ENCODE measurements at regions not wholly inside any gene's neighbourhood (a gene's known extent, or its start where the extent isn't known, plus 50 kb on each side); places are given as distances from the start of the nearest gene placed in this dataset.

DNA sequence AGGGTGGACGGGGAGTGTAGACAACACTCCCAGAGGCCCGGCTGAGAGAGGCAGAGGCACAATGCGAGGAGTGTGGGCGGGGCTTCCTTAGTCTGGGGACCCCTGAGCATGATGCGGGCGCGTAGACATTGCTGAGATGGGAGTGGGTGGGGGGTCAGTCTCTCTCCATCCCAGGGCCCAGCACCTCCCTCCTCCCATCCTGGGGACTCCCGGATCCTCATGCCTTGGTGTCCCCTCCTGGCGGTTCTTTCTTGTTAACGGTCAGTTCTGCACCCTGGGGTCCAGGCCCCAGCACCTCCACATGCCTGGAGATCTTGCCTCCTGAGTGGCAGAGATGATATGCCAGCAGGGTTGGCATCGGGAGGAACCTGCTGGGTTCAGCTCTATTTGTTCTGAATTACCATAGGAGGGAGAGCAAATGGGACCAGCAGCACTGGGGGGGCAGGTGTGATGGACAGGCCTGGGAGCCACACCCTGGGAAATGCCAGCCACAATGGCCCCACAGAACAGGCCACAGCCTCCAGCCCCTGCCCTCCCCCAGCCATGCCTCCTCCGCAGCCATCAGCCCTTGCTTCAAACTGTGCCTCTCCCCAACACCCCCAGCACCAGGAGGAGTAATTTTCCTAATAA lies 55.7 kb downstream of the RTL6 start:
- DNase-seq (ENCODE audit: low spot score): no peak

DNA sequence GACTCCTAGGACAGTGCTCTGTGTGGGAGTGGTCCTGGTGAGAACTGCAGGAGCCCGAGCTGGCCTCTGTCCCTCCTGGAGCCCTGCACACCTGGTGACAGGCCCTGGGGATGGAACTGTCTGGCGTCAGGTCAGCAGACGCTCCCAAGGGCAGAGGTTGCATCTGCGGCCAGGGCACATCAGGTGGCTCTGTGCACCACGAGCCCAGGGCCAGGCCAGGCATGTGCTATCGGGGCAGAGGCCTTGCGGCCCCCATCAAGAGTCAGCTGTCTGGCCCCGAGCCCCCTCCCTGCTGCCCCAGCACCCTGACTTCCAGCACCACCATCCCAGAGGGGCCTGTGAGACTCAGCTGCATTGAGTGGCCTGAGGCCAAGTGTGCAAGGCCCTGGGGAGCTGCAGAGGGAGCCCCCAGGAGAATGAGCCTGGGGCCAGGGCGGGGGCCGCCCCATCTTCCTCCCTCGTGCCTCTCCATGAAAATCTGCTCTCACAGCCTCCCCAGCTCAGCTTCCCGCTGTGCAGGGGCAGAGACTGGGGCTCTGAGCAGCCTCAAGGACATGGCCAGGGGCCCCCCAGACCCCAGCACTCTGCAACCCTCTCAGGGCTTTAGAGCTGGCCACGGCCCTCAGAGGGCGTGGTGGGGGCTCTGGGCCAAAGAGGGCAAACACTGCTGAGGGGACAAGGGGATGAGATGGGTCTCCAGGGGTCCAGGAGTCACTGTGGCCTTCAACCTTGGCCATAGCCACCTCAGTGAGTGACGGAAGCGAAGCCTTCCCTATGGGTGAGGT lies 56.4 kb downstream of the RTL6 start:
- no peak for DNase-seq (ENCODE audit: low spot score)

DNA sequence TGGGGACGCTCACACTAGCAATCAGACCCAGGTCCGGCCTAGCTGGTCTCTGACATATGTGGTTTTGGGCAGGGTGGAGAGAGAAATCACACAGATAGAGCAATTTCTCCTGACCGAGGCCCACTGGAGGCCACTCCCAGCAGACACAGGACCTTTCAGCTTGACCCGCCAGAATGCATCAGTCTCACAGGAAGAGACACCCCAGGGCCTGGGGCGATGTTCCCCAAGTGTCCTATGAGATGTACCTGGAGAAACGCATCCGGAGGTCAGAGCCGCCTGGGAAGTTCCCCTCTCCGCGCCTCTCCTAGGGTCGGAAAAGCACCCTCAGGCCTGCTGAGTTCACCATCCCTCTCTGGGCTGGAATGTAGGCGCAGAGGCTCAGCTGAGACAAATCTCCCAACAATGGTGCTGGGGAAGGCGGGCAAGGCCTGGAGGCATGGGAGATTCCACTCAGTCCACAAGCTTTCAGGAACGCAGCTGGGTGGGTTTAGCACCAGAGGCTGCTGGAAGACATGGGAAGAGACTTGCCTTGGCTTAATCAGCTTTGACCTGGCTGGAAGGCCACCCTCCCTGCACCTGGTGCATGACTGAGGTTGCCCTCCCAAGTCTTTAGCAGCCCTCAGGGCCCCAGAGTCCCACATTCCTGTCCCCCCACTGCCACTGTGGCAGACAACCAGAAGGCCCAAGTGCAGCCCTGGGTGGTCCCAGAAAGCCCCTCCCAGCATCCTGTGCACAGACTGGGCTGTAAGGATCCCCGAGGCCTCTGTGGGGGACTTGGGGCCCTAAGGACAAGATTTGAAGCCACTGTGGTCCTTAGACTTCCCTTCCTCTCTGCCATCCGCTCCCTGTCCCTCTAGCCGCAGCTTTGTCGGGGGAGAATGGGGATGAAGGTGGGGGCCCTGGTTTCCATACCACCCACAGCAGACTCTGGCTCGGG lies 57.5 kb downstream of the RTL6 start:
- DNase-seq (ENCODE audit: low spot score): no peak

DNA sequence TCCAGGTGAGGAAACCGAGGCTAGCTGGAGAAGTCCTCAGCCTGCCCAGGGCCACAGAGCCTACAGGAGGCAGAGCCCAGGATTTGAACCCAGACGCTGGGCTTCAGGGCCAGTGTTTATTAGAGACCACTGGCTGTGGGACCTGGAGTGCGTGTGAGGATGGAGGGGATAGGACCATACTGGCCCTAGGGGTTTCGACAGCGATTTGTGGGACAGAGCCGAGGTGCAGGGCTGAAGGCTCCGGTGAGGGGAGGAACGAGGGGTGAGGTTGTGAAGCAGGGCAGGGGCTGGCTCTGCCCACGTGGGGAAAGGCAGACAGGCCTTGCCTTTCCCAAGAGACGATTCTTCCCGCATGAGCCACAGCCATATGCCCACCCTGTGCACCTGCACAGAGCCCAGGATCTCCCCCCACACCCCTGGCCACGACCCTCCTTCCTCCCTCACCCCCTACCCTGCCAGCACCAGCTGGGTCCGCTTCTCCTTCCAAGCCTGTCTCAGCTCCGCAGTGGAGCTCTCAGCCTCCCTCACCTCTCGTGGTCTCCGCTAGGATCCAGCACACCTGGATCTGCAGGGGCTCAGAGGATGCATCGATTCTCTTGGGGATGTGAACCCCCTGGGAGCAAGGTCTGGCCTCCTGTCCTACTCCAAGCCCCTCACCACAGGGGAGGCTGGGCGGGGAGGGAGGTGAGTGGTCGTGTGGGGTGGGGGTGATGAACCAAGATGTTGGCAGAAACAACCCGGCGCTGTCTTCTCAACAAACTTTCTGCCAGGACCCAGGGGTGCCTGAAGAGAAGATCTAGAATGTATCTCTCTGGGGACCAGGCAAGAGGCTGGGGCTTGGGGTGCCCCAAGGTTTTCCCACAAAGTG lies 58.4 kb downstream of the RTL6 start:
- DNase-seq (ENCODE audit: low spot score): no peak

DNA sequence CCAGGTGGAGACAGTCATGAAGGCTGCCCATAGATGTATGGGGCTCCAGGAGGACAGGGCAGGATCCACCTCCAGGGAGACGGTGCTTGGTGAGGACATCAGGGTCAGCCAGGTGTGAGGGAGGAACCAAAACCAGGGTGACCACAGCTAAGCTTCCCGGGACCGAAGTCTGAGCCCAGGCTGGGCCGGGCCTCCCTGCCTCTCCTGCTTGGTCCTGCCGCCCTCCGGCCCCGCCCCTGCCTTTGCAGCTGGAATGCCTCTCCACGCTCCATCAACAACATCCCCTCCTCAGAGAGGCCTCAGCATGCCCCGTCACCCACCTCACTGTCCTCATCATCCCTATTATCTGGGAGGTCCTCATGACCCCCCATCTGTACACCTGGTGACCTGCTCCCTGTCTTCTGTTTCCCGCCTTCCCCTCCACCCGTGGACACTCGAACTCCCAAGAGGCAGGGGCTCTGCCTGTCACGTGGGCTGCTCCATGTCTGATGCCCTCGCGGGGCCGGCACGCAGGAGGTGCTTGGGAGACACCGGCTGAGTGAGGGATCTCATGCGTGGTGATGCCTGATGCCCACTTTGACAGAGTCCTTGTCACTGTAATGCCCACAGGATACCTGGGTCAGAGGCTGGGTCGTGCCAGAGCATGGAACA lies 59.4 kb downstream of the RTL6 start:
- DNase-seq (ENCODE audit: low spot score): no peak

DNA sequence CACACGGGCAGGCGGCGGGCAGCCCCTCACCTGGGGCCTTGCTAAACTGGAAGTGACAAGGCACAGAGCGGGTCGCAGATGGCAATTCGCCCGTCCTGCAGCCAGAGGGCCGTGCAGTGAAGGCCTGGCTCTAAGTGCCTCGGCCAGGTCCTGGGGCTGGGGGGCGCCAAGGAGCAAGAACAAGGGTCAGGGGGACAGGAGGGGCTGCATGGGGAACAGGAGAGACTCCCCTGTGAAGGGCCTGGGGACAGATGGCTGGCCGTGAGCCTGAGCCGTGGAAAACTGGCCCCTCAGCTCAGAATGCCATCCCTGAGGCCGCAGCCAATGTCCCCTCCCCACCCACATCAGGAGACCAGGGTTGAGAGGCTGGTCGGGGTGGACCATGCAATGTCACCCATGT lies 60.0 kb downstream of the RTL6 start:
- DNase-seq (ENCODE audit: low spot score): no peak

DNA sequence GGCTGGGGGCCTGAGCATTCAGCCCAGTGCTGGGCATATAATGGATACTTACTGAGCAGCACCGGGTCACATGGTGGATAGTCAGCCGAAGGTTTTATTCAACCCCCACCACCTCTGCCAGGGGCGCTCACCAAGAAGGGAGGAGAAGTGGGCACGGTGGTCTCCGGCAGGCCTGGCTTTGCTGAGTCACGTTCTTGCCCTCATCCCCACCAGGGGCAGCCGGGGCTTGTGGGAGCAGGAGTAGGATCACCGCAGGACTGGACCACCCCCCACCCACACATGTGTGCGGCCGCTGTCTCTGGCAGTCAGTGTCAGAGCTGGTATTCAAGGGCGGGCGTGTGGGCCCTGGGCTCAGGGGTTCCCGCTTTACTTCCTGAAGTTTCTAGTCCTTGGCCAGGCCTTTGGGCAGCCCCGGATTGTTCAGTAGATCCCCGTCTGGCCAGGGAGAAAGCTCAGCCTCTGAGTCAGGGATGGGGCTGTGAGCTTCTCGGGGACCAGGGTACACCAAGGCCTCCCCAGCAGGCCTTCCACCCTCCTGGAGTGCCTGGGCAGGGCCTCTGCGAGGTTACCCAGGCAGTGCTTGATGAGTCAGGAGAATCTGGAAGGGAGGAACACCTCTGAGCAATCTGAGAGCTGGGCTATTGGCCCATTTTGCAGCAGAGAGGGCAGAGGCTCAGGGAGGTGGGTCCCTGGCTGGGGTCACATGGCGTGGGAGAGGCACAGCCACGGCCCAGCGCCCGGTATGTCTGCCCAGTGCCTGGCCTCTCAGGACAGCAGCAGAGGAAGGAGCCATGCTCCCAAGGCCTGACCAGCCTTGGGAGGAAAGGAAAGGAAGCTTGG lies 60.6 kb downstream of the RTL6 start:
- peak; percentile 49 for DNase-seq (ENCODE audit: low spot score)

DNA sequence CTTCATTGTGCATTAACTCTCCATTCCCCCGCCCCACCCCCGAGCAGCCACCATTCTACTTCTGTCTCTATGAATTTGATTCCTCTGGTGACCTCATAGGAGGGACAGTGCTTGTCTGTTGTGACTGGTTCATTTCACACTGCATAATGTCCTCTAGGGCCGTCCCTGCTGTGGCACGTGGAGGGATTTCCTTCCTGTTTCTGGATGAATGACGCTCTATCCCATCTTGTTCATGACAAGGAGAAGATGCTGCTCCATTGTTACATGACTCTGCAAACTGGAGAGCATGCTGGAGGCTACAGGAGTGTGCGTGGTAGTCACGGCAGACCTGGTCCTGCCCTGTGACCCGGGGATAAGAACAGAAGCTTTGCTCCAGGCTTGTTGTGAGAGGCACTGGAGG lies 61.3 kb downstream of the RTL6 start:
- no peak for DNase-seq (ENCODE audit: low spot score)

DNA sequence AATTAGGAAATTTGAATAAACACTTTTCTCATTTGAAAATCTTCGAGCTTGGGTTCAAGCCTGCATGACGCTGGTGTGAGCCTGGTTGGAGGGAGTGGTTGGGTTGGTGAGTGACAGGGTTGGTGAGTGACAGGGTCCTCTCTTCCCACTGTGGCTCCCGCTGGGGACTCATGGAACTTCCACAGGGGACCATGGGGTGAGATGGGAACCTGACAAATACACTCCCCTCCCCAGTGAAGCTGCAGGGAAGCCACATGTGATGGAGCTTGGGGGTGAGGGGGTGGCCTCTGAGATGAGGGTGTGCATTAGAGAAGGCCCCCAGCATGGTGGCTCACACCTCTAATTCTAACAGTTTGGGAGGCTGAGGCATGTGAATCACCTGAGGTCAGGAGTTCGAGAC lies 66.8 kb downstream of the RTL6 start:
- DNase-seq (ENCODE audit: low spot score): no peak

DNA sequence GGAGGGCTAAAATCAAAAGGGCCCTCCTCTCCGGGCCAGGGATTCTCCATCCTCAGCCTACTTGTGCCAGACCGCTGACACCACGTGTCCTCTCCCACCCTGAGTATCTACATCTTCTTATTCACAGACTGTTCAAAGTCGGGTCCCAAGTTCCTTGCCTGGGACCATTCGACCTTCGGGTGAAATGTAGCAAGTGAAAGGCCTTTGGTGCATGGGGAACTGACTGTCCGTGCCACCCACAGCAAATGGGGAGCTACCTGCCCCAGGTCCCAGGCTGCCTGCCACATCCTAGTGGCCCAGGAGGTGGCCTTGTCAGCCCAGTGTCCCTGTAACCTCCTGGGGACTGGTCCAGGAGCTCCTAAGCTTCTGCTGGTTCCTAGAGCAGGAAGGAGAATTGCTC lies 67.3 kb downstream of the RTL6 start:
- DNase-seq (ENCODE audit: low spot score): no peak

DNA sequence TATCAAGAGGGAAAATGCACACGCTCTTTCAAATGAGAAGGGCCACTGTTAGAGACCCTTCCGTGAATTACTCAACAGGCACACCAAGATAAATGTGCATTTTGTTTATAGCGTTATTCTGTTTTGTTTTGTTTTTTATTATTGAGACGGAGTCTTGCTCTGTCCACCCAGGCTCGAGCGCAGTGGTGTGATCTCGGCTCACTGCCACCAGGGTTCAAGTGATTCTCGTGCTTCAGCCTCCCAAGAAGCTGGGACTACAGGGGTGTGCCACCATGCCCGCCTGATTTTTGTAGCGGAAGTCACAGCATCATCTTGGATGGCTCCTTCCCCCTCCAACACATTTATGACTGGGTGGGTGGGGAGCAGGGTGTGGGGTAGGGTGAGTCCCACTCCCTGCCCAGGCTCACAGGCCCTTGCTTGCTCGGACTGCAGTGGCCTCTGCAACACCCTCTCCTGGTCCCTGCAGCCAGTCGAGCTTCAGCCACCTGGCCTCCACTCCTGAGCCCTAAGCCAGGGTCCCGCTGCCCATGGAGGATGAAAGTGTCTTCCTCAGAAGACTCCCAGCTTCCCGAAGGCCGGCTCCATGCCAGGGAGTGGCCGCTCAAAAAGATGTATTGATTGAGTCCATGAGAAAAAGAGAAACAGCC lies 68.0 kb downstream of the RTL6 start:
- no peak for DNase-seq (ENCODE audit: low spot score)

DNA sequence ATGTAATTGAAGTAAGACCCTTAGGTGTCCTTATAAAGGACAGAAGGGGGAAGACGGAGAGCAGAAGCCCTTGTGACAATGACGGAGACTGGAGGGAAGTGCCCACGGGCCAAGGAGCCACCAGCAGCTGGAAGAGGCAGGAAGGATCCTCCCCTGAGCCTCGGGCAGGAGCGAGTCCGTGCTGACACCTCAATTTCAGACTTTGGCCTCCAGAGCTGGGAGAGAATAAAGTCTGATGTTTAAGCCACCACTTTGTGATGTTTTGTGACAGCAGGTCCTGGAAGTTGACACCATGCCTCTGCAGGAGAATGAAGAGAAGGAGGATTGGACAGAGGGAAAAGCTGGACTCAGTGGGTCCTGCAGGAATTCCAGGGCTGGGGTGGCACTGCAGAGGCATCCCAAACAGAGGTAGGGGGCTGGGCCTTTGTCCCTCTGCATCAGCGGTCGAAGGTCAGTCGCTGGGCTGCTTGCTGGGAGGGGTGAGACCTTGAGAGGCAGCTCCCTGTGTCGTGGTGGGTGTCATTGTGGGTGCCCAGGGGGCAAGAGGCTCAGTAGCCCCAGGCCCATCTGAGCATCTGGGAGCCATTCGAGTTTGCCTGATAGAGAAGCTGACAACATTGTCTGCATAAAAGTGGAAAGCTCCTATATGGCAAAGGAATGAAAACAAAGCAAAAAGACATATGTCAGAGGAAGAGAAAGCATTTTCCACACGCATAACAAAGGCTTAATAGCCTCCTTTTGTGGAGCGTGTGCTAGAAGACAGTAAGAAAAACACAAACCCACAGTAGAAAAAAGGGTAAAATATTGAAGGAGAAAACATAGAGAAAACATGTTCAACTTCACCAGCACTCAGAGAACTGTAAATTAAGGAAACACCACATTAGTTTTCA lies 68.8 kb downstream of the RTL6 start:
- no peak for DNase-seq (ENCODE audit: low spot score)

DNA sequence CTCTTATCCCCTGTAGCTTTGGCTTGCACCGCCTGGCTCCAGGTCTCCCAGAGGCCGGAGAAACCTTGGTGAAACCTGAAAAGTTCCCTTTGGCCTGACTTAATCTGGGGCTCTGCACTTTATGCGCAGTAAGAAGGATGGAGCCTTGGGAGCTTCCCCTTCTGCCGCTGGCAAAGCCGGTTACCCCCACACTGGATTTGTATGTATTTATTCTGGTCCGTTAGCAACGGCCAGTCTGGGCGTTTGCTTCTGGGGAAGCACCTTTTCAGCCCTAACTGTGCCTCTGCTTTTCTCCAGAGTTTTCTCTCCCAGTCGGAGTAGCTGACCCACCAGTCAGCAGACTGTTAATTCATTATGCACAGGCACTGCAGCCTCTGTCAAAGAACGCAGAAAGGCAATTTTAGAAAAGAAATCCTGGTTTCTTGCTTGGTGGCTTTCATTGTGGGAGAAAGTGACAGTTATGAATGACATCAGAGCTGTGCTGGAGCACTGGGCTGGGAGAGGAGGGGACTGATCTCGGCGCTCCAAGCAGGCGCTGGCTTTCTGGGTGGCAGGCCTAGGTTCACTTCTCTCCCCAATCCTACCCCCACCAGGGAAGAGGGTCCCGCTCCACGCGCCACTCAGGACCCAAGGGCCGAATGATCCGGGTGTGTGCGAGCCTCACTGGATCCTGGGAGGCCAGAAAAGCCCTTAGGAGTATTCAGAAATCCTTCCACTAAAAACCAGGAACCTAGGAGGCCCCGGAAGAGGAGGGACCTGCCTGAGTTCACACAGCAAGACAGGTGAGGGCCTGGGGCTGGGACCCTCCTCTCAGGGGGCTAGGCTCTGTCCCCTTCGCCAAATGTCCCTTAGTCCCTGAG lies 70.2 kb downstream of the RTL6 start:
- DNase-seq (ENCODE audit: low spot score): no peak

DNA sequence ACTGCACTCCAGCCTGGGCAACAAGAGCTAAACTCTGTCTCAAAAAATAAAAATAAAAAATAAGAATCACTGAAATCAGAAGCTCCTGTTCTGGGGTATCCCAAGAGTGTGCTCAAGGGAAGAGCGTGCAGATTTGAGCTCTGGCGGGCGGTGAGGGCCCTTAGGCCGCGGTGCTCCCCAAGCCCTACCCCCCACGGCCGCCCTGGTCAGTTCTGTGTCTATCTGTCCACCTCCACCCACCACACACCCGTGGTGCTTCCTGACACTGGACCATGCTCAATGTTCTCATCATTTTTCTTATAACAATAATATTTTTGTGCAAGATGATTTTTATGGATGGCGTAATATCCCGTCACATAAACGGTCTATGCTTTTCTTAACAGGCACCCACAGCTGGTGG lies 71.1 kb downstream of the RTL6 start:
- no peak for DNase-seq (ENCODE audit: low spot score)

DNA sequence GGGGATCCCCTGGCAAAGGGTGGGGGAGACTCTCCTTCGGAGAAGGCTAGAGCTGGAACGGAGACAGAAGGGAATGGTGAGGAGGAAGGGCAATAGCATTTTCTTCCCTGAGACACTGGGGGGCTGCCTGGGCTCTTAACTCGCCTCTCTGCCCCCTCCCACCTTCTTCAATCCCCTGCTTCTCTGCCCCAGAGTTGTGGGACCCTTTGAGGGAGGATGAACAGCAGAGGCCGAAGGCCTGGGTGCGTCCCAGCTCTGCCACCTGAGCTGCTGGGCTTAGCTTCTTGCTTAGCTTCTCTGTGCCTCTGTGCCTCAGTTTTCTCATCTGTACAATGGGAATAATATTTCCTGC lies 72.4 kb downstream of the RTL6 start:
- no peak for DNase-seq (ENCODE audit: low spot score)

DNA sequence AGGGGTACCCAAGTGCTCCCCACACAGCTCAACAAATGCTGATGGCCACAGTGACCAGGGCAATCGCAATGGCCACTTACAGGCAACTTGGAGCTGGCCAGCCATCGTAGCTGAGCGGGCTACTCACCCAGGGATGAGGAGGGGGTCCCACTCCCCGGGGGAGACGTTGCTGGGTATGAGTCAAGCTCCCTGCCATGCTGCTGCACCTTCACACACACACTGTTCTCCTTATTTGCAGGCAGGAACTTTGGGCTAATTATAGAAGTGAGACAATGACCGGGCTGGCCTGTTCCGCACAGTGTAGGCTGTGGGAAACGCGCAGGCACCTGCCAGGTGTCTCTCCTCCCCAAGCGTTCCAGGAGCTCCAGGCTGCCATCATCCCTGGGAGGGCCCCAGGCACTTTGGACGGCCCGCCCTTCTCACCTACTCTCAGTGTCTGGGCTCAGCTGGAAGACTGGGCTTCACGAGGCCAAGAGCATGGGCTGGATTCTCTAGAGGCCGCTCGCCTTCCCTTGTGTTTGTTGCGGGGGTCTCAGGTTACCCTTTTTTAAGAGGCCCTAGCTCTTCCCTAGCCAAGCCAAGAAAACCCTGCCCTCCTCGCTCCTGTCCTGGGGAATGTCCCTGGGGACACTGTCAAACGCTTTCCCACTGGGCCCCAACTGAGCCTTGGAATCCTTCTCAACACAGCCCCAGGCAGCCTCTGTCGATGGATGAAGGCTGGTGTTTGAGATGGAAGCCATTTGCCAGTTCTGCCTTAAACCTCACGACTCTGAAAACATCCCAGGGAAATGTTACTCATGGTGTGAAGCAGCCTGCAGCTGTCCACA lies 73.0 kb downstream of the RTL6 start:
- no peak for DNase-seq (ENCODE audit: low spot score)

DNA sequence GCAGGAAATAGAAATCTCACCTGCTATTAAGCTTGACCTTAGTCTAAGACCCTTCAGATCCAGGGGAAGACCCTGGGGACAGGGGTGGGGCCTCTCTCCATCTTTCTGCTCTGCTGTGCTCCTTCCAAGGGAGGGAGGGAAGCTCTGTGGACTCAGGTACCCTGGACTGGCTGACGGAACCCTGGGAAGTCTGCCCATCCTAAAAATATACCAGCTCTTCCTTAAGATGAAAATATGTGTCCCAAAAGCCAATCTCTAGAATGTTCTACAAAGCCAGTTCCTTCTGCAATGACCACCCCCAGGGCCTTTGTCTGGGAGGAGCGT lies 73.7 kb downstream of the RTL6 start:
- no peak for DNase-seq (ENCODE audit: low spot score)
